OCI-LY1 (cell line): ENCODE measurements at regions not wholly inside any gene's neighbourhood (a gene's known extent, or its start where the extent isn't known, plus 50 kb on each side); places are given as distances from the start of the nearest gene placed in this dataset.

Experiments used
- EZH2 ChIP-seq: fragments of 200-600 bp; sonication (generic), shearing (Covaris generic); IDR thresholded peaks from 2 replicates; pipeline ENCODE4 v1.8.0; 2017; ENCODE audit warnings: borderline replicate concordance, mixed run types, mild to moderate bottlenecking, antibody characterized with exemption, low read length, moderate library complexity, mixed read lengths
- TF ChIP-seq, protein P1 (sequence below): fragments of 200-600 bp; sonication (generic), shearing (Covaris generic); IDR thresholded peaks from 2 replicates; pipeline ENCODE4 v1.5.1; 2017; ENCODE audit warnings: mild to moderate bottlenecking, antibody characterized with exemption, low read length, moderate library complexity, mixed read lengths

DNA sequence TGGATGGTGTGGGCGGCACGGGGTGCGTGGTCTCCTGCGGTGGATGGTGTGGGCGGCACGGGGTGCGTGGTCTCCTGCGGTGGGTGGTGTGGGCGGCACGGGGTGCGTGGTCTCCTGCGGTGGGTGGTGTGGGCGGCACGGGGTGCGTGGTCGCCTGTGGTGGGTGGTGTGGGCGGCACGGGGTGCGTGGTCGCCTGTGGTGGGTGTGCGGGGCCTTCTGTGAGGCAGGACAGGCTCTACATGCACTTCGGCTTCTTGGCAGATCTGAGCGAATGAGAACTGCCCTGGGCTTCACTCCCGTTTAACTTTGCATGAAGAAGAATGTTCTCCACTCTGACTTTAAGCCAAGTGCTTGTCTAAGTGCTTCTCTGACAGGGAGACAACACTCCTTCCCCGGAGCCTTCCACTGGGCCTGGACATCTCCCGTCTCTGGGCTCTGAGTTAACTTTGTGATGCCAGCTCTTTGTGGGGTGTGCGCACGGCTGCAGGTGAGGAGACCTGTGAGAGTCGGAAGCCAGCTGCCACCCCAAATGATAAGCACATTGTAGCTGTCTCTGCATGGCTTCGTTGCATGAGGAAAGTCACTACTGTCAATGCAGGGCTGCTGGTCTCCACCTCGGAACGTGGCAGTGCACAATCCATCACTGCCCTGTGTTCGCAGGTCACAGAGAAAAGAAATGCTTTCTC, 244.8 kb downstream of the DLL1 start:
- TF ChIP-seq, protein P1, sequence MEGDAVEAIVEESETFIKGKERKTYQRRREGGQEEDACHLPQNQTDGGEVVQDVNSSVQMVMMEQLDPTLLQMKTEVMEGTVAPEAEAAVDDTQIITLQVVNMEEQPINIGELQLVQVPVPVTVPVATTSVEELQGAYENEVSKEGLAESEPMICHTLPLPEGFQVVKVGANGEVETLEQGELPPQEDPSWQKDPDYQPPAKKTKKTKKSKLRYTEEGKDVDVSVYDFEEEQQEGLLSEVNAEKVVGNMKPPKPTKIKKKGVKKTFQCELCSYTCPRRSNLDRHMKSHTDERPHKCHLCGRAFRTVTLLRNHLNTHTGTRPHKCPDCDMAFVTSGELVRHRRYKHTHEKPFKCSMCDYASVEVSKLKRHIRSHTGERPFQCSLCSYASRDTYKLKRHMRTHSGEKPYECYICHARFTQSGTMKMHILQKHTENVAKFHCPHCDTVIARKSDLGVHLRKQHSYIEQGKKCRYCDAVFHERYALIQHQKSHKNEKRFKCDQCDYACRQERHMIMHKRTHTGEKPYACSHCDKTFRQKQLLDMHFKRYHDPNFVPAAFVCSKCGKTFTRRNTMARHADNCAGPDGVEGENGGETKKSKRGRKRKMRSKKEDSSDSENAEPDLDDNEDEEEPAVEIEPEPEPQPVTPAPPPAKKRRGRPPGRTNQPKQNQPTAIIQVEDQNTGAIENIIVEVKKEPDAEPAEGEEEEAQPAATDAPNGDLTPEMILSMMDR: no peak
- no peak for TF ChIP-seq EZH2
